Neural cell (in vitro differentiated cells): ENCODE measurements at regions not wholly inside any gene's neighbourhood (a gene's known extent, or its start where the extent isn't known, plus 50 kb on each side); places are given as distances from the start of the nearest gene placed in this dataset.

Source experiments
- EZH2 ChIP-seq: fragments of 200-600, 300-800 bp; shearing (Covaris generic), sonication (generic); IDR thresholded peaks from 2 replicates; pipeline ENCODE4 v1.6.1; 2014; ENCODE audit warnings: antibody characterized with exemption, low read length, borderline replicate concordance, mild to moderate bottlenecking; ENCODE audit not compliant: insufficient read depth, poor library complexity, severe bottlenecking
- RAD21 ChIP-seq: fragments of 450-650 bp; conservative IDR thresholded peaks from 2 replicates; pipeline ENCODE4 v1.6.1; 2014; ENCODE audit warnings: antibody characterized with exemption, mild to moderate bottlenecking, moderate library complexity
- SMC3 ChIP-seq: fragments of 450-650 bp; conservative IDR thresholded peaks from 2 replicates; pipeline ENCODE4 v1.6.1; 2014; ENCODE audit warnings: antibody characterized with exemption, mild to moderate bottlenecking, moderate library complexity; ENCODE audit not compliant: poor library complexity
- TF ChIP-seq, protein P1 (sequence below): fragments of 450-650 bp; IDR thresholded peaks from 2 replicates; pipeline ENCODE4 v1.5.1; 2014; ENCODE audit warnings: antibody characterized with exemption, mild to moderate bottlenecking, moderate library complexity; ENCODE audit not compliant: poor library complexity, severe bottlenecking
- TF ChIP-seq, protein P2 (sequence below): IDR thresholded peaks from 2 replicates; pipeline ENCODE4 v1.6.1; 2012; ENCODE audit warnings: borderline replicate concordance

- TF ChIP-seq EZH2 (no peak), SMC3 (no peak), RAD21 (no peak)
- TF ChIP-seq, protein P1, sequence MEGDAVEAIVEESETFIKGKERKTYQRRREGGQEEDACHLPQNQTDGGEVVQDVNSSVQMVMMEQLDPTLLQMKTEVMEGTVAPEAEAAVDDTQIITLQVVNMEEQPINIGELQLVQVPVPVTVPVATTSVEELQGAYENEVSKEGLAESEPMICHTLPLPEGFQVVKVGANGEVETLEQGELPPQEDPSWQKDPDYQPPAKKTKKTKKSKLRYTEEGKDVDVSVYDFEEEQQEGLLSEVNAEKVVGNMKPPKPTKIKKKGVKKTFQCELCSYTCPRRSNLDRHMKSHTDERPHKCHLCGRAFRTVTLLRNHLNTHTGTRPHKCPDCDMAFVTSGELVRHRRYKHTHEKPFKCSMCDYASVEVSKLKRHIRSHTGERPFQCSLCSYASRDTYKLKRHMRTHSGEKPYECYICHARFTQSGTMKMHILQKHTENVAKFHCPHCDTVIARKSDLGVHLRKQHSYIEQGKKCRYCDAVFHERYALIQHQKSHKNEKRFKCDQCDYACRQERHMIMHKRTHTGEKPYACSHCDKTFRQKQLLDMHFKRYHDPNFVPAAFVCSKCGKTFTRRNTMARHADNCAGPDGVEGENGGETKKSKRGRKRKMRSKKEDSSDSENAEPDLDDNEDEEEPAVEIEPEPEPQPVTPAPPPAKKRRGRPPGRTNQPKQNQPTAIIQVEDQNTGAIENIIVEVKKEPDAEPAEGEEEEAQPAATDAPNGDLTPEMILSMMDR, result no peak
- TF ChIP-seq, protein P2, sequence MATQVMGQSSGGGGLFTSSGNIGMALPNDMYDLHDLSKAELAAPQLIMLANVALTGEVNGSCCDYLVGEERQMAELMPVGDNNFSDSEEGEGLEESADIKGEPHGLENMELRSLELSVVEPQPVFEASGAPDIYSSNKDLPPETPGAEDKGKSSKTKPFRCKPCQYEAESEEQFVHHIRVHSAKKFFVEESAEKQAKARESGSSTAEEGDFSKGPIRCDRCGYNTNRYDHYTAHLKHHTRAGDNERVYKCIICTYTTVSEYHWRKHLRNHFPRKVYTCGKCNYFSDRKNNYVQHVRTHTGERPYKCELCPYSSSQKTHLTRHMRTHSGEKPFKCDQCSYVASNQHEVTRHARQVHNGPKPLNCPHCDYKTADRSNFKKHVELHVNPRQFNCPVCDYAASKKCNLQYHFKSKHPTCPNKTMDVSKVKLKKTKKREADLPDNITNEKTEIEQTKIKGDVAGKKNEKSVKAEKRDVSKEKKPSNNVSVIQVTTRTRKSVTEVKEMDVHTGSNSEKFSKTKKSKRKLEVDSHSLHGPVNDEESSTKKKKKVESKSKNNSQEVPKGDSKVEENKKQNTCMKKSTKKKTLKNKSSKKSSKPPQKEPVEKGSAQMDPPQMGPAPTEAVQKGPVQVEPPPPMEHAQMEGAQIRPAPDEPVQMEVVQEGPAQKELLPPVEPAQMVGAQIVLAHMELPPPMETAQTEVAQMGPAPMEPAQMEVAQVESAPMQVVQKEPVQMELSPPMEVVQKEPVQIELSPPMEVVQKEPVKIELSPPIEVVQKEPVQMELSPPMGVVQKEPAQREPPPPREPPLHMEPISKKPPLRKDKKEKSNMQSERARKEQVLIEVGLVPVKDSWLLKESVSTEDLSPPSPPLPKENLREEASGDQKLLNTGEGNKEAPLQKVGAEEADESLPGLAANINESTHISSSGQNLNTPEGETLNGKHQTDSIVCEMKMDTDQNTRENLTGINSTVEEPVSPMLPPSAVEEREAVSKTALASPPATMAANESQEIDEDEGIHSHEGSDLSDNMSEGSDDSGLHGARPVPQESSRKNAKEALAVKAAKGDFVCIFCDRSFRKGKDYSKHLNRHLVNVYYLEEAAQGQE, result no peak
Measured at GRCh38 chr7:131967216-131967730, 410.8 kb upstream of the PODXL start.
